Lower leg skin (tissue), 3 donors: ENCODE measurements at regions not wholly inside any gene's neighbourhood (a gene's known extent, or its start where the extent isn't known, plus 50 kb on each side); places are given as distances from the start of the nearest gene placed in this dataset.

ENCODE experiments used
- CTCF ChIP-seq, 3 donors: fragments of 450-650 bp; IDR thresholded peaks; one replicate each; pipeline ENCODE4 v1.5.1; 2016; ENCODE audit warnings: antibody characterized with exemption in 3 of 3, mild to moderate bottlenecking in 3 of 3, moderate library complexity in 2 of 3
- POLR2A ChIP-seq, 2 donors: fragments of 450-650 bp; IDR thresholded peaks; one replicate each; pipeline ENCODE4 v1.6.1; 2016 to 2017; ENCODE audit warnings: antibody characterized with exemption in 2 of 2, mild to moderate bottlenecking in 1 of 2, moderate library complexity in 1 of 2

GRCh38 chr16:31706318-31706717 lies 167.3 kb upstream of the ZNF267 start:
- TF ChIP-seq CTCF (IDR thresholded peaks at IDR 0.05) (no peak), POLR2A (IDR thresholded peaks at IDR 0.05) (no peak)
